Umbilical cord (tissue), 1 donor: ENCODE measurements at regions not wholly inside any gene's neighbourhood (a gene's known extent, or its start where the extent isn't known, plus 50 kb on each side); places are given as distances from the start of the nearest gene placed in this dataset.

Experiments used
- DNase-seq: peaks from one replicate; pipeline ENCODE4 v3.0.0-alpha.2; 2015; ENCODE audit warnings: low spot score

DNA sequence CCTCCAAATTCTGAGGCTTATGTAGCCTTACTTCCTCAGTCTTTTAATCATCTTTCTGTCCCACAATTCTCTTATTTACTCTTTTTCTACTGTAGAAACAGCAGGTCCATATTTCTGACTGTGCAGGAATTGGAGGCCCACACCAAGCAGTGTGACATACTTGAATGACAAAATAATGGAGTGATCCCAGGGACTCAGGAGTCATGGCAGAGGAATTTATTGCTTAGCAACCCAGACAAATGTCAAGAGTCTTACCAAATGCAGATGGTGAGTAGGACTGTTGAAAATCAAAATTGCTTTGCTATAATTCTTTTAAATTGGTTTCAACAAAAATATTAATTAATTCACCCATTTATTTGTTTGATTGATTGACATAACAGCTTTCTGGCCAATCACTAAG is 59.9 kb downstream of the HTR1B start:
- DNase-seq = peak; percentile 11

DNA sequence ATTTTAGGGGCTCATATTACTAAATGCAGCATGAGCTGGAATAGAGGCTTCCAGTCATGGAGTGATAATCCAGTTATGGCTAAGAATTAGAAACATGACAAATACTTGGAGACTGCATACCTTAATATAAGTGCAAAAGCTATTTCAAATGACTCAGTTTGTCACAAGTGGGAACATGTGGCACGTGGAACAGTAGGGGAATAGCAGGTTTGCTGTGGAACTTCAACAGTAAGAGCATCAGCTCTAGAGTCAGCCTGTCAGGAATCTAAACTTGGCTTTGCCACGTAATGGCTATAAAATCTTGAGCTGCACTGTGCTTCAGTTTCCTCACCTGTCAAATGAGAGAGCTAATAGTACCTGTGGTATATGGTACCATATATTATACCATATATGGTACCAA is 62.1 kb downstream of the HTR1B start:
- no peak for DNase-seq

DNA sequence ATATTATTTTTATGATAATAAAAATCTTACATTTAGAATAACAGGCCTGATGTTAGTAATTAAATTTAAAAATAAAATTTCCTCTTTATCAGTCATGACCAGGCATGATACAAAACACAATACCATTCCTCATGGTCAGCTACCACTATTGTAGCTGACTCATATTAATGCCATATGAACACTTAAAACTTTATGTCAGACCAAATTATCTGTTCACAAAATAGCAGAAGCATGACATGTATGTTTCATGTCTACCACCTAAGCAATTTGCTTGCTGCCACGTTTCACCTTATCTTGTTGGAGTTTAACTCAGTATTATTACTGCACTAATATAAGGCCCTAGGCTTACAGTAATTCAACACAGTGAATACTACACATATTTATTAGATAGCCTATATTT is 65.7 kb downstream of the HTR1B start:
- no peak for DNase-seq

DNA sequence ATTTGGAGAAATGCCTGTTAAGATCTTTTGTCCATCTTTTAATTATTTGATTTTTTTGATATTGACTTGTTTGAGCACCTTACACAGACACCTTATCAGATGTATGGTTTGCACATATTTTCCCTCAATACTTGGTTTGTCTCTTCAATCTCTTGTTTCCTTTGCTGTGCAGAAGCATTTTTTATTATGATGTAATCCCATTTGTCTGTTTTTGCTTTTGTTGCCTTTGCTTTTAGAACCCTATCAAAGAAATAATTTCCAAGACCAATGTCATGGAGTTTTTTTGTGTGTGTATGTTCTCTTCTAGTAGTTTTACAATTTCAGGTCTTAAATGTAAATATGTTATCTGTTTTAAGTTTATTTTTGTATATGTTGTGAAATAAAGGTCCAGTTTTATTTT is 73.9 kb downstream of the HTR1B start:
- no peak for DNase-seq

DNA sequence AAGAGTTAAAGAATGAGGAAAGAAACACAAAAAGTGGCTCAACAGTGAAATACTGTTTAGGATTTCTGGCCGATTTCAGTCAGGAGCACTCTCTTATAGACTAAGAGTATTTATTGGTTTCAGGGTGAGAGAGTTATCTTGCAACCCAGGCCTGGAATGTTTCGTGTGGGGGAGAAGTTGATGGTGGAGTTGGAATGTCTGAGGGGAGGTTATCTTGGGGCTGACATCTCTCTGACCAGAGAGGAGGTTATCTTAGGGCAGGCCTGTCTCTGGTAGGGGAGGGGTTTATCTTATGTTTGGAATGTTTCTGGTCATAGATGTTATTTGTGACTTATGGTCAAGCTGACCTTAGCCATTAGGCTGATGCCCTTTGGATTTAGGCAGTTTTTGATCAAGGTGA is 80.3 kb downstream of the HTR1B start:
- no peak for DNase-seq

DNA sequence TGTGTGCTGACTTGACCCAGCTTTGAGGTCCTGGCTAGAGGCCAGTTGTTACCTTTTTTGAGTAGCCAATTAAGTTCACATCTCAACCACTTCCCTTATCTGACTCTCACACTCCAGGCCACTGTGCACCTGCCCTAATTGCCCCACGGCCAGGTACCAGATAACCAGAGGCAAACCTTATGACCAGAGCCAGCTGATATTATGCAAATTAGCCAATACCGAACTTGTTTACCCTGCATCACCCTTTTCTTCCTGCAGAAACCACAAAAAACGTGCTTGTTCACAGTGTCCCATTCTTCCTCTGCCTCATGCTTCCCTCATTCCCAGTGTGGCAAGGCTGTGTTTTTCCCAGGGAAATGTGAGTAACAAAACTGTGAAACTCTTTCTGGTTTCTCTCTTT is 89.3 kb downstream of the HTR1B start:
- no peak for DNase-seq

DNA sequence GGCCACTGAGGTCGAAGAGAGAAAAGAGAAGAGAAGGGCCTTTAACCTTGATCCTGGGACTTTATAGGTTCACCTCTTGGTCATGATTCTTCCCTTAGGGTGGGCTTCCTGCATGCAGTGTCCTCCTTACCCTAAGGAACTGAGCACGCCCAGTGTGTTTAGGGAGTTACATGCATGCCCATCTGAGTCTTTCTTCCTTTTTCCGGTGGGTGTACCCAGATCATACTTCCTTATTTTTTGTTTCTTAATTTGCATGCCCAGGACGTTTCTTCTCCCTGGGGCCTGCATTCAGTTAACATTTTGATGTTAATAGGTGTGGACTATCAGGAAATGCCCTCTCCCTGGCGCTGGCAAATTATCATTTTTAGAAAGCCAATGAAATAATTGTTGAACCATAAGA is 91.5 kb downstream of the HTR1B start:
- DNase-seq = no peak

DNA sequence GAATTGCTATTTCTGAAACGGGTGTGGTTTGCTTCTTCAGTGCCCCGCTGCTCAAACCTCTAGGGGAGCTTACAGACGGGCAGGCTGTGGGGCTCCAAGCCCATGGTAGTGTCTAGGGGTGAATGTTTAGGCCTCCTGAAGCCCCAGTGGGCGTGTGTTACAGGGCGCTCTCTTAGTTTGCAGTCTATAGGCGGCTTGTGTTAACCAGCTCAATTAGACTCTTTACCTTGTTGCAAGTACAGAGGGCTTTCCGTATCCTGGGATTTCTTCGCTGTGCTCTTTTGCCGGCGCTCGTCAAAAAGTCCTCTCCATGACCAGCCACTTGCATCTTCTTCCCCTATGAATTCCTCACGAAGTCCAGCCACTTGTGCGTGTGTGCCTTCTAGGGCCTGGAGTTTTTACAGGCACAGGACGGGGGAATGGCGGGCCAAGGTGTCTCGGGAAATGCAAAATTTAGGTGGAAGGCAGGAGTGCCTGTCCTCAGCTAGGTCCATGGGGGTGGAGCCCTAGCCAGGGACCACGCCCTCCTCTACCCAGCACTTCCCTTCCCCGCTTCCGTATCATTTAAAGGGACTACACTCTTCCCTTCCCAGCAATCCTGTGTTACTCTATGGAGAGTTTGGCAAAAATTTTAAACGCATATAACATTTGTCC is 94.5 kb downstream of the HTR1B start:
- DNase-seq = peak; percentile 54

DNA sequence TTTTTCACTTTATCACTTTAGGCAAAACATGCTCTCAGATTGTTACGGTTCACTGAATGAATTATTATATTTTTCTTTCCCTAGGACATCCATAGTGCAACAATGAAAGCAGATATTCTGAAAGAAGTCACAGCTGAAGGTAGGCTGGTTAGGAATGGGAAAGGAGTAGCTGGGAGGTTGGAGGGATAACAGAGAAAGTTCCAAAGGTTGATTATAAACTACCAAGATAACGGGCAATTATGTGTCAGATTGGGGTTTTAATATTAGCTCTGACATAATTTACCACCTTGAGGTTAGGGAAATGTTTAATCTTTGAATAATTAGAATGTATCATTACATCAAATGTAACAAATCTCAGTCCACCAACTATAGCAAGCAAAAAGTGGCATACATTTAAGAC is 96.5 kb downstream of the HTR1B start:
- no peak for DNase-seq

DNA sequence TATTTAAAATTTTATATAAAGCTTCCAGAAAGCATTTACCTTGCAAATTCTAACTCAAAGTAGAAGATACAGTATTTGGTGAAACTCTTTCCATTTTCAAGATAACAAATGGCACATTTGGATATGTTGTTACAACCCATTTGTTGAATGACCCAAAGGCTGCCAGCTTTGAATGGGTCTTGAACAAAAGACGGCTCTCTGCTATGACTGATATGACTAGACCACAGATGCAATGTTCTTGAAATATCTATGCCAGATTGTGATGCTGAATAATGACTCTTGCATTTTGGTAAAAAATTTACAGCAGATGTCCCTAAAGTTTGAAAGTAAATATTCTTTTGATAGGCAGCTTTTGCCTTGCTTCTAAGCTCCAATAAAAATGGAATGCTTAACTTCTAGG is 99.6 kb downstream of the HTR1B start:
- no peak for DNase-seq

DNA sequence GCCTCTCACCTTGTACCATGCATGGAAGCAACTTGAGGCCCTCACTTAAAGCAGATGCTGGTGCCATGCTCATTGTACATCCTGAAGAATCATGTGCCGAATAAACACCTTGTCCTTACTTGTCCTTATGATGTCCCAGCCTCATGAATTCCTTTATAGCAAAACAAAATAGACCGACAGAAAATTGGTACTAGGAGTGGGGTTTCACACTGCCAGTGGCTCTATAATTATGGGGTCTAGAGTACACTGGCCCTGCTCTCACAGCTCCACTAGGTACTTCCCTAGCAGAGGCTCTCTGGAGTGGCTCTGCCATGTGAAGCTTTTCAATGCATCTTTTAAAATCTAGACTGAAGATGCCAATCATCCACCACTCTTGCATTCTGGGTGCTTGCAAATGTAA is 101.2 kb downstream of the HTR1B start:
- no peak for DNase-seq

DNA sequence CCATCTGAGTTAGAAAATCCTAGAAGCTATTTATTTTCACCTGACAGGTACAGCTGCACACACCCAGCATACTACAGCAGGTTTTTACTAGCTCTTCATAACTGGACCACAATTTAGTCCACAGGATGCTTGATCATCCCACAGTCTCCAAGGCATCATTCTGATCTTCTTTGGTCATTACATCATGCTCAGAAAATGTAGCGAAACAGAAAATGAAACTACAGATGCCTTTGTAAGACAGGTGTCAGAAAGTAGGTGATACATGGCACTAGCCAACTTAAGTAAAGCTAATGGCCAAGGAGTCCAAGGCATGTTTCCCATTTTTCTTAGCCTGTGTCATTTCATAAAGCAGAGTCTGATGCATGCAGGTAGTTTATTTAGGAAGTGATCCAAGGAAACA is 102.3 kb downstream of the HTR1B start:
- DNase-seq = no peak

DNA sequence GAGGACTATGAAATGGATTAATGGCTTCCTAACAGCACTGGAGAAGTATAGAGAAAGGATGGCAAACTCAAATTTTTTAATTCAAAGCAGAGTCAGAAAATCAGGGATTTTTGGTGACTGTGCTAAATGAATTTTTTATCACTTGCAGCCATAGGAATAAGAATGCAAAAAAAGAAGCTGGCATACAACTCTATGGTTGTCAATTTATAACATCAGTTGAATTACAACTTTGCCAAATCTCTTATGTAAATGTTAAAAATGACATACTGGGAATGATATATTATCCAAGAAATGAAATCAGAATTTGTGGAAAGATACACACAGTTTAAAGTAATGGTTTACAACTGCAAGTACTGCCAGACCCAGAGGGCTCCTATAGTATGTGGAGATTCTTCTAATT is 106.5 kb downstream of the HTR1B start:
- no peak for DNase-seq

DNA sequence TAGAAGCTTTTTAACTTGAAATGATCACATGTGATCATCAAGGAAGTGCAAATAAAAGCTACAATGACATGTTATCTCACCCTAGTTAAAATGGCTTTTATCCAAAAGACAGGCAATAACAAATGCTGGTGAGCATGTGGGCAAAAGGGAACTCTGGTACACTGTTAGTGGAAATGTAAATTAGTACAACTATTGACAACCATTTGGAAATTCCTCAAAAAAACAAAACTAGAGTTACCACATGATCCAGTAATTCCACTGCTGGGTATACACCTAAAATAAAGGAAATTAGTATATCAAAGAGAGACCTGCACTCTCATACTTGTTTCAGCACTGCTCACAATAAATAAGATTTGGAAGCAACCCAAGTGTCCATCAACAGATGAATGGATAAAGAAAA is 108.7 kb downstream of the HTR1B start:
- DNase-seq = no peak

DNA sequence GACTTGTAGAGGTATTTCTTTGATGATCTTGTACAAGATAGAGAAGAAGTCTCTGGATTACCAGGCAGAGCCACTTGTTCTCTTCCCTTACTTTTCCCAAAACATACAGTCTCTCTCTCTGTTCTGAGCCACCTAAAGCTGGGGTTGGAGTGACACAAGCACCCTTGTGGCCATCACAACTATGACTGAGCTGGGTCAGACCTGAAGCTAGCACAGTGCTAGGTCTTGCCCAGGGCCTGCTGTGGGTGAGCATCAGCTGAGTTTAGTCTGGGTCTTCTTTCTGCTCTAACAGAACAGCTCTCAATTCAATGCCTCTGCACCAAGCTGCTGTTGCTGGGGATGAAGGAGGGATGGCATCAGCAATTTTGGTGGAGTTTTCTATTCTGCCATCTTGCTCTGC is 110.2 kb downstream of the HTR1B start:
- no peak for DNase-seq

DNA sequence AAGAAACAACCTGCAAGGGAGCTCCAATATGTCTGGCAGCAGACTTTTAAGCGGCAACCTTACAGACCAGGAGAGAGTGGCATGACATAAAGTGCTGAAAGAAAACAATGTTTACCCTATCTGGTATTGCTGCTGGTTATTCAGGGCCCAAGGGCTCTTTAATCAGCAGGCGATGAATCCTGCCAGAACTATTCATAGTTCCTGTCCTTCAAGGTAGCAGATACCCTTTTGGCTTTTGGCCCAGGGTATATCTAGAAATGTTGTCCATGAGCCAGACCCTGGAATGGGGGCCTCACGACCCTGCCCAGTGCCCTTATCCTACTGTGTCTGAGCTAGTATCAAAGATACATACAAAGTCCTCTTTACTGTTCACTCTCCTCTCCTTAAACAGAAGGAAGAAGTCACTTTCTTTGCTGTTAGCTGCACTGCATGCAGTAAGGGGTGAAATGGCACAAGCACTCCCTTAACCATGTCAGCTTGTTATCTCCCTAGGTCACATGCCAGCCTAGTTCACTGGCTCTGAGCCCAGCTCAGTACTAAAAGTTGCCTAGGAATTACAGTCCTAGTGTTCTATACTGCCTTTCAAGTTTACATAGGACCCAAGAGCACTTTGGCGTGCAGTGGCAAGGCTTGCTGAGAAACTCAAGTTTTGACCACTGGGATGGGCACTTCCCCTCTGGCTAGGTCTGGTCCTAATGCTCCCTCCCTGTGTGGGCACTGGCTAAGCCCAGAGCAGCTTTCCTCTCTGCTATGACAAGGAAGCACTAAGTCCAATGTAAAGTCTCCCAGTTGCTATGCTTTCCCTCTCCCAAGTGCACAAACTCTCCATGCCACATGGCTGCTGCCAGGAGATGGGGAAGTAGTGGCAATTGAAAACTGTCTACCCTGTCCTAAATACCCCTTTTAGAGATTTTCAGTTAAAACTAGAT is 122.0 kb downstream of the HTR1B start:
- DNase-seq = peak; percentile 0

DNA sequence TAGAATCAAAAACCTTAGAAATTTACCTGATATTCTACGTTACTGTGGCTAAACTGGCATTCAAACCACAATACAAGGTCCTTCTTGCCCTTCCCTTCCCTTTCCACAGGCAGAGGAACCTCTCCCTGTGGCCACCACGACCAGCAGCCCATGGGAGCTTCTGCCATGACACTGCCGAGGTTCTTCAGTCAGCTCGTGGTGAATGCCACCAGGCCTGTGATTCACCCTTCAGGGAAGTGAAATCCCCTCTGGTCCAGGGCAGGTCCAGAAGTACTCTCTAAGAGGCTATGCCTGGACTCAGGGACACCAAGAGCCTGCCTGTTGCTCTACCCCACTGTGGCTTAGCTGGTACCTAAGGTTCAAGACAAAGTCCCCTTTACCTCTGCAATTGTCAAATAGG is 123.0 kb downstream of the HTR1B start:
- no peak for DNase-seq

DNA sequence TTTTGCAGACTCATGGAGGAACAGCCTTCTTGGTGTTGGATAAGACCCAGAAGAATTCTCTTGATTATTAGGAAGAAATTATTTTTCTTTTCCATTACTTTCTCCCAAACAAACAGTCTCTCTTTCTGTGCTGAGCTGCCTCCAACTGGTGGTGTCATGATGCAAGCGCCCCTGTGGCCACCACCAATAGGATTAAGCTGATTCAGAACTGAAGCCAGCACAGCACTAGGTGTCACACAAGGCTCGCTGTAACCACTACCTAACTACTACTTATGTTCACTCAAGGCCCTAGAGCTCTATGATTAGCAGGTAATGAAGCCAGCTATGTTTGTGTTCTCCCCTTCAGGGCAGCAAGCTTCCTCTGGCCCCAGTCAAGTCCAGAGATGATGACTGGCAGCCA is 123.4 kb downstream of the HTR1B start:
- DNase-seq = no peak

DNA sequence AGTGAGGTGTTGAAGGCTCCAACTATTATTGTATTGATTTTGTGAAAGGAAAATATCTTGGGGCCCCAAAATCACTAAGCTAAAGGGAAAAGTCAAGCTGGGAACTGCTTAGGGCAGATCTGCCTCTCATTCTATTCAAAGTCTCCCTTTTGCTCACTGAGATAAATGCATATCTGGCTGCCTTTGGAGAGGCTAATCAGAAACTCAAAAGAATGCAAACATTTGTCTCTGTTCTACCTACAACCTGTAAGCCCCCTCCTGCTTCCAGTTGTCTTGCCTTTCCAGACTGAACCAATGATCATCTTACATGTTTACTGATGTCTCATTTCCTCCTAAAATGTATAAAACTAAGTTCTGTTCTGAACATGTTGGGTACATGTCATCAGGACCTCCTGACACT is 125.9 kb downstream of the HTR1B start:
- DNase-seq = no peak

DNA sequence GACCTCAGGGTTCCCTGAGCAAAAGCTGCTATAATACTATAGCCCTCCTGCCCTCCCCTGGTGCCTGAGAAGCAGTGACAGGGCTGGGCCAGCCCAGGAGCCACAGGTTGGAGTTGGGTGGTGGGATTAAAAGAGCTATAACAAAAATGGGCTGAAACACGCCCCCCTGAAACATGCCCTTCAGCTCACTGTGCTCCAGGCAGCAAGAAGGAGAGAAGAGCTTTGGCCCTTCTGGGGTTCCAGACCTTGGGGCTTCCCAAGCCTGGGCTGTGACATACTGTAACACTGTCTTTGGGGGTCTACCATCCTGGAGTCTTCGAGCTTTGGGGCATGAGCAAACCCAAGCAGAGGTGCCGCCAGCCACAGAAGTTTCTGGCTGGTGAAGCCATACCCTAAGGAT is 129.2 kb downstream of the HTR1B start:
- no peak for DNase-seq

DNA sequence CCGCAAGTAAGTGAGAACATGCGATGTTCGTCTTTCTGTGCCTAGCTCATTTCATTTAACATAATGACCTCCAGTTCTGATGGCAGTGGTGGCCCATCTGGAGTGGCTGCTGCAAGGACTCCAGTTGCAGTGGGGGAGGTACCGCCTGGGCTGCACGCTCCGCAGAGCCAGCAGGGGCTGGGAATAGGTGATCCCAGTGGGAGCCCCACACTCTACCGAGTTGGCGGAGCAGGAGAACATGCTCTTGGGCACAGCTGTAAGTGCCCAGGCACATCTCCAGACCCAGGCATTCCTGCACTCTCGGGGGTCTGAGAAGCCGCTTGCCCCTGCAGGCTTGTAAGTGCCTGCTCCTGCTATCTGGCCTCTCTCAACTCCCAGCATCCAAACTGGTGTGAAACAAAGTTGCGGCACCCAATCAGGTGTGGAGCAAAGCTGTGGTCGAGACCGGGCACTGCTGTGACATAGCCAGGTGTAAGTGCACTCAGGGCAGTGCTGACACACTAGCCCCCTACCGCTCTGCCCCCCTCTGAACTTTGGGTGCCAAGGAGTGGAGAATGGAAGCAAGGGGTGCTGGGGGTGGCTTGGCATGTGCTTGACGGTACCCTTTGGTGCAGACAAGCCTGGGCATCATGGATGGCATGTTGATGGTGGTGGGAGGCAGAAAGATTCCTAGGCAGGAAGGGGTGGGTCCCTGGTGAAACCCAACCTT is 130.2 kb downstream of the HTR1B start:
- DNase-seq = no peak

DNA sequence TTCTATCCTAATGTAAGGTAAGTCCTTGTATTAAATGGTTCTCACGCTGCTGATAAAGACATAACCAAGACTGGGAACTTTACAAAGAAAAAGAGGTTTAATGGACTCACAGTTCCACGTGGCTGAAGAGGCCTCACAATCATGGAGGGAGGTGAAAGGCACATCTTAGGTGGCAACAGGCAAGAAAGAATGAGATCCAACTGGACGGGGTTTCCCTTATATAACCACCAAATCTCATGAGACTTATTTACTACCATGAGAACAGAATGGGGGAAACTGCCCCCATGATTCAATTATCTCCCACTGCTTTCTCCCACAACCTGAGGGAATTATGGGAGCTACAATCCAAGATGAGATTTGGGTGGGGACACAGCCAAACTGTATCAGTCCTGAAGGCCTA is 136.6 kb downstream of the HTR1B start:
- DNase-seq = no peak

DNA sequence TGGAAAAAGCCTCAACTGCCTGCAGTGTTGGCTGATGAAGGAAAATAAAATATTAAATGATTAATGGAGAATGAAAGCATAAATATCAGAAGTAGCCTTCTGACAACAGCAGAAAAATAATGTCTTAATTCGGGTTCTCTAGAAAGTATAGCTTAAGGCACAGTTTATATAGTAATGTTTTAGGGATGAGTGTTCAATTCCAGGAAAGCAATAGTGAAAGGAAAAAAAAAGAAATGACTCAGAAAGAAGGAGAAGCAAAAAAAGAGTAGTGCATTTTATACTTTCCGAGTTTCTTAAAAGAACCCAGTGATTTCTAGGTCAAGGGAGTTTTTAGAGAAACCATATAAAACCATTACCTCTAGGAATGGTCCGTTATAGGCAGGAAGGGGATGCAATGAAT is 137.3 kb downstream of the HTR1B start:
- no peak for DNase-seq
